ENCODE measurements at regions not wholly inside any gene's neighbourhood (a gene's known extent, or its start where the extent isn't known, plus 50 kb on each side); places are given as distances from the start of the nearest gene placed in this dataset.
"Not testable (repeated sequence)": the region's sequence is repeated elsewhere in the genome, so short reads cannot be mapped to it uniquely, and the experiment has no call there.

DNA sequence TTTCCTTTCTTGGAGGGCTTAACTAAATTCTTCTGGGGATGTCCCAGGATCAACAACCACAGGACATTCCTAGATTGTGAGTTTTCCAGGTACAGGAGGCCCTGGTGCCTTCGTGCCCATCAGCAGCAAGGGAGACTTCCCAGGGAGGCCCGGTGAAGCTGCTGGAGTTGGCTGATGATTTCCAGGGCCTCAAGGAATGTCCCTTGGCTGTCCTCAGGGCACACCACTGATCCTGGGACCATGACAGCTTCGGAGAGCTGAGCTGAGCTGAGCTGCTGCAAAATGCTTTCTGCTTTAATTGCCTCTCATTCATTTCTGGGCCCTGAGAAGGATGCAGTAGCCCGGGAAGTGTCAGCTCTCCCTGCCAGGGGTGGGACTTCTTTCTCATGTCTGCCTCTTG is 79.4 kb upstream of the ALDH3B2 start:
- not testable (repeated sequence) for H3K27ac ChIP-seq (ENCODE audit: low read depth, low read length); FAIRE-seq
- WGBS, 2 experiments (ENCODE audit: extremely low coverage in 1 of 2, insufficient coverage in 1 of 2, insufficient read length in 1 of 2, insufficient replicate concordance in 2 of 2, low coverage in 1 of 2, low lambda C conversion rate in 2 of 2, missing lambda C conversion rate in 1 of 2) = 76% methylated on average over 4 of the region's 4 CpGs; no CpG with 5 or more reads in 1 of the 2 experiments

More for the DNA sequence above, 79.4 kb upstream of the ALDH3B2 start:
- H2BK15ac ChIP-seq (ENCODE audit: low read length); H2BK120ac ChIP-seq (replicated peaks; ENCODE audit: low read depth, low read length); H3K23me2 ChIP-seq (ENCODE audit: low read depth, low read length); DNase-seq (ENCODE audit: low read depth in 1 of 2, low spot score in 2 of 2); H3K4me1 ChIP-seq (replicated peaks in 1 of 4; ENCODE audit: control insufficient read depth in 3 of 4, insufficient read depth in 4 of 4, low read length in 3 of 4); H2AFZ ChIP-seq (ENCODE audit: low read length); H3K56ac ChIP-seq (replicated peaks; ENCODE audit: insufficient read length, low read depth, low read length); H4K5ac ChIP-seq (ENCODE audit: insufficient read length, low read depth, low read length); H4K91ac ChIP-seq (replicated peaks; ENCODE audit: insufficient read length, low read length); H3K14ac ChIP-seq (ENCODE audit: insufficient read length); POLR2A ChIA-PET (ENCODE audit: partially characterized antibody); H3K79me1 ChIP-seq (ENCODE audit: low read depth, low read length); CTCF ChIA-PET (ENCODE audit: partially characterized antibody); H3K79me2 ChIP-seq (ENCODE audit: control insufficient read depth in 1 of 2, insufficient read depth in 2 of 2, low read length in 2 of 2); H3K4ac ChIP-seq (replicated peaks; ENCODE audit: insufficient read length, low read depth, low read length); H2BK12ac ChIP-seq (ENCODE audit: low read depth, low read length); H3K4me3 ChIP-seq (ENCODE audit: extremely low read depth in 1 of 4, insufficient read depth in 2 of 4, low read depth in 3 of 4, low read length in 4 of 4); H3K18ac ChIP-seq (ENCODE audit: extremely low read depth, low read length); H3K36me3 ChIP-seq (ENCODE audit: control insufficient read depth in 2 of 4, insufficient read depth in 4 of 4, low read length in 3 of 4); H2BK5ac ChIP-seq (ENCODE audit: low read depth, low read length); H2AK5ac ChIP-seq (ENCODE audit: low read depth, low read length); H4K20me1 ChIP-seq (replicated peaks in 1 of 2; ENCODE audit: control insufficient read depth in 1 of 2, insufficient read depth in 2 of 2, low read length in 2 of 2); H3K4me2 ChIP-seq (ENCODE audit: insufficient read depth in 1 of 2, low read depth in 2 of 2, low read length in 2 of 2); H3K9ac ChIP-seq (replicated peaks in 1 of 4; ENCODE audit: extremely low read depth in 1 of 4, low read depth in 3 of 4, low read length in 3 of 4); H3K27me3 ChIP-seq (replicated peaks in 1 of 4; ENCODE audit: control insufficient read depth in 3 of 4, extremely low read depth in 1 of 4, insufficient read depth in 3 of 4, low read length in 3 of 4); H4K8ac ChIP-seq (ENCODE audit: extremely low read depth, insufficient read depth, low read length); H3K9me3 ChIP-seq (ENCODE audit: insufficient read depth in 2 of 2, low read depth in 1 of 2, low read length in 1 of 2); H2BK20ac ChIP-seq (ENCODE audit: low read length); H3K23ac ChIP-seq (ENCODE audit: insufficient read length): not testable (repeated sequence)

Measured in H1 (cell line).